Sigmoid colon (tissue), 4 donors: ENCODE measurements at regions not wholly inside any gene's neighbourhood (a gene's known extent, or its start where the extent isn't known, plus 50 kb on each side); places are given as distances from the start of the nearest gene placed in this dataset.

ENCODE experiments used
- CTCF ChIP-seq, 4 experiments: fragments of 450-650 bp in 3 of 4; fragments of 200-600 bp in 1 of 4; IDR thresholded peaks; one replicate each; pipeline ENCODE4 v1.5.1; 2016 to 2019; ENCODE audit warnings: antibody characterized with exemption in 4 of 4, mild to moderate bottlenecking in 3 of 4, moderate library complexity in 2 of 4
- EP300 ChIP-seq, 4 donors: sonication (generic); formaldehyde crosslinking; IDR thresholded peaks; one replicate each; pipeline ENCODE4 v1.6.1; 2017; ENCODE audit warnings: antibody characterized with exemption in 4 of 4
- POLR2A ChIP-seq, 2 donors: fragments of 450-650 bp; IDR thresholded peaks; one replicate each; pipeline ENCODE4 v1.6.1; 2016; ENCODE audit warnings: antibody characterized with exemption in 2 of 2, mild to moderate bottlenecking in 2 of 2, moderate library complexity in 2 of 2
- POLR2AphosphoS5 ChIP-seq, 4 donors: sonication (generic); formaldehyde crosslinking; IDR thresholded peaks; one replicate each; pipeline ENCODE4 v1.6.1; 2017; ENCODE audit warnings: antibody characterized with exemption in 4 of 4

- no peak for TF ChIP-seq EP300 (IDR thresholded peaks at IDR 0.05)
- TF ChIP-seq CTCF (IDR thresholded peaks at IDR 0.05), result no peak
- TF ChIP-seq POLR2AphosphoS5 (IDR thresholded peaks at IDR 0.05), result no peak
- no peak for TF ChIP-seq POLR2A (IDR thresholded peaks at IDR 0.05)
Measured at GRCh38 chr19:16013181-16013850, 63.0 kb upstream of the TPM4 start.
